K562 (cell line): ENCODE measurements at regions not wholly inside any gene's neighbourhood (a gene's known extent, or its start where the extent isn't known, plus 50 kb on each side); places are given as distances from the start of the nearest gene placed in this dataset.

Source experiments
- ATAC-seq: fragments of 200-7000 bp; cut with Tn5 transposase; 3 replicates; pipeline ENCODE4 v1.9.1; 2020; ENCODE audit warnings: moderate library complexity
- BruUV-seq: library from RNA; stranded (reverse); fragments of 400-500 nt; replicated peaks from 2 replicates; lab custom pipeline; 2021; lab: Mats Ljungman, UMichigan
- CTCF ChIA-PET: fragments of 300-600 bp; formaldehyde crosslinking; extraction: SDS; loops from one replicate; lab custom pipeline; 2021; ENCODE audit warnings: low intra/inter-chr PET ratio; lab: Yijun Ruan, JAX
- POLR2A ChIA-PET: fragments of 300-600, 350-650 bp; sonication (Branson Sonifier 250); formaldehyde crosslinking; extraction: SDS; loops from one replicate; lab custom pipeline; 2021; ENCODE audit warnings: antibody characterized with exemption, inconsistent platforms; lab: Yijun Ruan, JAX
- DNase-seq, 4 experiments: peaks; one replicate each; pipeline versions ENCODE4 v3.0.0 to v3.0.0-alpha.2; 2011 to 2018; ENCODE audit warnings: low spot score in 3 of 4, mixed read lengths in 3 of 4; ENCODE audit errors: extremely low read depth in 1 of 4
- FAIRE-seq: peaks from 2 replicates; lab custom pipeline; 2011; peaks lifted over from hg19 to GRCh38; lab: Jason Lieb, UNC
- H2AFZ ChIP-seq: 2 replicates; pipeline ENCODE4 v1.6.0; 2011; ENCODE audit warnings: low read depth, low read length, control low read depth, inconsistent platforms
- H3K27ac ChIP-seq: fragments of 200-600 bp; 3 replicates; pipeline ENCODE4 v1.8.0; 2011; ENCODE audit warnings: low read depth, mild to moderate bottlenecking, control low read depth, inconsistent platforms, low read length, moderate library complexity, mixed read lengths; ENCODE audit errors: extremely low read depth
- H3K27me3 ChIP-seq, 2 experiments: fragments of 300-600 bp in 1 of 2; 2 replicates in 1 of 2; 3 replicates in 1 of 2; pipeline versions ENCODE4 v1.6.0 to v1.8.0; 2011; ENCODE audit warnings: inconsistent platforms in 2 of 2, low read length in 2 of 2, mild to moderate bottlenecking in 1 of 2, mixed read lengths in 1 of 2, moderate library complexity in 1 of 2; ENCODE audit not compliant: control insufficient read depth in 2 of 2, insufficient read depth in 2 of 2
- H3K36me3 ChIP-seq: fragments of 300-600 bp; 3 replicates; pipeline ENCODE4 v1.8.0; 2011; ENCODE audit warnings: mild to moderate bottlenecking, low read length, inconsistent platforms; ENCODE audit not compliant: control insufficient read depth, insufficient read depth
- H3K4me1 ChIP-seq, 2 experiments: fragments of 200-600 bp in 1 of 2; replicated peaks in 1 of 2; 2 replicates in 1 of 2; 3 replicates in 1 of 2; pipeline versions ENCODE4 v1.5.1 to v1.8.0; 2011; ENCODE audit warnings: inconsistent platforms in 2 of 2, low read length in 2 of 2, mild to moderate bottlenecking in 1 of 2, mixed read lengths in 1 of 2, moderate library complexity in 1 of 2; ENCODE audit not compliant: control insufficient read depth in 2 of 2, insufficient read depth in 2 of 2
- H3K4me2 ChIP-seq: 2 replicates; pipeline ENCODE4 v1.6.1; 2011; ENCODE audit warnings: low read length, control low read depth, inconsistent platforms, mixed read lengths; ENCODE audit not compliant: insufficient read depth
- H3K4me3 ChIP-seq: fragments of 200-600 bp; sonication (generic), shearing (Covaris generic); 2 replicates; pipeline ENCODE4 v1.5.1; 2016; ENCODE audit warnings: control low read depth, inconsistent platforms
- H3K79me2 ChIP-seq: fragments of 200-600 bp; 3 replicates; pipeline ENCODE4 v1.8.0; 2011; ENCODE audit warnings: low read length, inconsistent platforms; ENCODE audit not compliant: control insufficient read depth, insufficient read depth
- H3K9ac ChIP-seq, 2 experiments: 2 replicates each; pipeline versions ENCODE4 v1.6.0 to v1.6.1; 2011; ENCODE audit warnings: low read depth in 2 of 2, low read length in 2 of 2, control low read depth in 1 of 2, inconsistent platforms in 1 of 2, mild to moderate bottlenecking in 1 of 2, mixed read lengths in 1 of 2; ENCODE audit not compliant: insufficient read depth in 1 of 2
- H3K9me1 ChIP-seq: one replicate; pipeline ENCODE4 v1.6.0; 2011; ENCODE audit warnings: inconsistent platforms, mild to moderate bottlenecking, low read length, moderate library complexity; ENCODE audit not compliant: control insufficient read depth, insufficient read depth
- H3K9me3 ChIP-seq: replicated peaks from 2 replicates; pipeline ENCODE4 v1.5.1; 2011; ENCODE audit warnings: low read depth, low read length, inconsistent platforms; ENCODE audit not compliant: control insufficient read depth, insufficient read depth
- H4K20me1 ChIP-seq: replicated peaks from 2 replicates; pipeline ENCODE4 v1.6.1; 2011; ENCODE audit warnings: low read length, inconsistent platforms, mixed read lengths; ENCODE audit not compliant: control insufficient read depth, insufficient read depth
- DDX20 ChIP-seq: fragments of 450-650 bp; IDR thresholded peaks from 2 replicates; pipeline ENCODE4 v1.6.1; 2016; ENCODE audit warnings: missing genetic modification characterization, low read depth, mild to moderate bottlenecking, missing compliant biosample characterization, moderate library complexity
- FOXO4 ChIP-seq: fragments of 450-650 bp; formaldehyde crosslinking; IDR thresholded peaks from 2 replicates; pipeline ENCODE4 v1.4.0; 2020; ENCODE audit warnings: mild to moderate bottlenecking, moderate library complexity
- HDAC2 ChIP-seq: fragments of 450-650 bp; IDR thresholded peaks from 2 replicates; pipeline ENCODE4 v1.6.1; 2016; ENCODE audit warnings: mild to moderate bottlenecking
- HLTF ChIP-seq: fragments of 450-650 bp; IDR thresholded peaks from 2 replicates; pipeline ENCODE4 v1.6.1; 2016
- ILK ChIP-seq: fragments of 450-650 bp; IDR thresholded peaks from 2 replicates; pipeline ENCODE4 v1.6.1; 2016; ENCODE audit warnings: missing genetic modification characterization, low read depth, mild to moderate bottlenecking, missing compliant biosample characterization, moderate library complexity, borderline replicate concordance
- KDM1A ChIP-seq, 2 experiments: fragments of 450-650 bp; IDR thresholded peaks; 2 replicates each; pipeline ENCODE4 v1.6.1; 2016; ENCODE audit warnings: mild to moderate bottlenecking in 2 of 2
- NCOA4 ChIP-seq: fragments of 450-650 bp; IDR thresholded peaks from 2 replicates; pipeline ENCODE4 v1.6.1; 2018; ENCODE audit warnings: mild to moderate bottlenecking; ENCODE audit not compliant: partially characterized antibody
- NCOR1 ChIP-seq: fragments of 450-650 bp; IDR thresholded peaks from 2 replicates; pipeline ENCODE4 v1.6.1; 2016; ENCODE audit warnings: mild to moderate bottlenecking, moderate library complexity
- PHF8 ChIP-seq: fragments of 200-600 bp; sonication (generic); IDR thresholded peaks from 2 replicates; pipeline ENCODE4 v1.6.1; 2012; ENCODE audit warnings: mixed run types, mild to moderate bottlenecking, inconsistent platforms, low read length, moderate library complexity, borderline replicate concordance
- TAL1 ChIP-seq: fragments of 450-650 bp; IDR thresholded peaks from 2 replicates; pipeline ENCODE4 v1.6.1; 2016; ENCODE audit warnings: mild to moderate bottlenecking
- TEAD4 ChIP-seq, 2 experiments: sonication (generic) in 1 of 2; formaldehyde crosslinking in 1 of 2; IDR thresholded peaks; 2 replicates each; pipeline versions ENCODE4 v1.6.1 to v1.8.0; 2012 to 2022; ENCODE audit warnings: borderline replicate concordance in 1 of 2, inconsistent platforms in 1 of 2, low read length in 1 of 2, mild to moderate bottlenecking in 1 of 2, missing genetic modification reagents in 1 of 2
- WGBS: fragments of 100-300 bp; shearing (Covaris generic); methylation state at CpG from one replicate; pipeline ENCODE4 v1.1.6; 2016; ENCODE audit warnings: low coverage, mixed read lengths; ENCODE audit not compliant: insufficient coverage; ENCODE audit errors: missing lambda C conversion rate; 5-methylcytosine and 5-hydroxymethylcytosine counted together
- in situ Hi-C: fragments of 300-500 bp; cut with MboI; formaldehyde crosslinking; loops from 4 replicates; pipeline ENCODE4 v1.15.0; 2018; ENCODE audit warnings: inconsistent platforms, mixed read lengths
- intact Hi-C: fragments of 100-400 bp; cut with micrococcal nuclease; formaldehyde crosslinking; loops from 2 replicates; pipeline ENCODE4 v1.14.2; 2022
- TF ChIP-seq, protein P1 (sequence below), 2 experiments: fragments of 200-800 bp in 1 of 2; sonication (Bioruptor generic) in 1 of 2; sonication (generic) in 1 of 2; formaldehyde crosslinking in 1 of 2; IDR thresholded peaks in 1 of 2; conservative IDR thresholded peaks in 1 of 2; 2 replicates each; pipeline versions ENCODE4 v1.5.0 to v1.6.1; 2016 to 2020; ENCODE audit warnings: missing compliant biosample characterization in 1 of 2, missing genetic modification characterization in 1 of 2, missing genetic modification reagents in 1 of 2
- TF ChIP-seq, protein P2 (sequence below), 2 experiments: IDR thresholded peaks in 1 of 2; conservative IDR thresholded peaks in 1 of 2; 2 replicates each; pipeline ENCODE4 v1.6.1; 2016; ENCODE audit warnings: low read depth in 2 of 2, mild to moderate bottlenecking in 1 of 2, missing compliant biosample characterization in 1 of 2, missing genetic modification characterization in 1 of 2, moderate library complexity in 1 of 2

GRCh38 chr6:14047151-14047740 lies 70.3 kb upstream of the CD83 start:
- FAIRE-seq: no peak
- Histone ChIP-seq H3K4me3 (no peak overlapping the region), H3K36me3 (no peaks in the 10 kb centered on the region), H3K27me3 (no peaks in the 10 kb centered on the region), H3K4me1 (no peaks in the 10 kb centered on the region; a peak in 1 of 5 replicates), H3K9me3 (no peaks in the 10 kb centered on the region), H3K9ac (no peak overlapping the region), H2AFZ (no peak overlapping the region), H3K9me1 (no peaks in the 10 kb centered on the region), H3K27ac (no peak overlapping the region), H3K4me2 (no peak overlapping the region), H3K79me2 (no peaks in the 10 kb centered on the region), H4K20me1 (no peaks in the 10 kb centered on the region)
- ChIA-PET POLR2A (interaction anchor here (0.8 to 2.2 kb wide), 5 partner anchors 8 to 139 kb away, joined by 3 to 11 read pairs (median 4); partner anchors contain the start of gene RNF182), CTCF (interaction anchor here (2.3 to 2.5 kb wide), 2 partner anchors 20 to 138 kb away, joined by 8 to 20 read pairs; no protein-coding TSS in a partner anchor)
- intact Hi-C loops: no loop called here
- DNase-seq: no peak
- BruUV-seq: no TSS peak
- WGBS: 42% methylated on average over 5 of the region's 5 CpGs
- in situ Hi-C loops: no loop called here
- no peak for ATAC-seq
- TF ChIP-seq ILK (tag) (no peak), KDM1A (IDR thresholded peaks at IDR 0.05) (peak; percentile 27 to 48; a peak in 1 of 4 replicates), PHF8 (no peak), HDAC2 (no peak), HLTF (no peak), DDX20 (tag) (no peak), NCOA4 (no peak), FOXO4 (CRISPR knock-in tag) (no peak), NCOR1 (peak; percentile 28; the same call in 1 of the 2 replicates), TAL1 (peak; percentile 68), TEAD4 (IDR thresholded peaks at IDR 0.05; ENCODE audit: low read length) (peak; percentile 61; the same call in 1 of the 2 replicates), TEAD4 (CRISPR knock-in tag; IDR thresholded peaks at IDR 0.05; ENCODE audit: borderline replicate concordance) (no peak)
- TF ChIP-seq, protein P1, sequence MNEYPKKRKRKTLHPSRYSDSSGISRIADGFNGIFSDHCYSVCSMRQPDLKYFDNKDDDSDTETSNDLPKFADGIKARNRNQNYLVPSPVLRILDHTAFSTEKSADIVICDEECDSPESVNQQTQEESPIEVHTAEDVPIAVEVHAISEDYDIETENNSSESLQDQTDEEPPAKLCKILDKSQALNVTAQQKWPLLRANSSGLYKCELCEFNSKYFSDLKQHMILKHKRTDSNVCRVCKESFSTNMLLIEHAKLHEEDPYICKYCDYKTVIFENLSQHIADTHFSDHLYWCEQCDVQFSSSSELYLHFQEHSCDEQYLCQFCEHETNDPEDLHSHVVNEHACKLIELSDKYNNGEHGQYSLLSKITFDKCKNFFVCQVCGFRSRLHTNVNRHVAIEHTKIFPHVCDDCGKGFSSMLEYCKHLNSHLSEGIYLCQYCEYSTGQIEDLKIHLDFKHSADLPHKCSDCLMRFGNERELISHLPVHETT (CRISPR knock-in tag; conservative IDR thresholded peaks at IDR 0.05 in 1 of 2, IDR thresholded peaks at IDR 0.05 in 1 of 2): no peak
- TF ChIP-seq, protein P2, sequence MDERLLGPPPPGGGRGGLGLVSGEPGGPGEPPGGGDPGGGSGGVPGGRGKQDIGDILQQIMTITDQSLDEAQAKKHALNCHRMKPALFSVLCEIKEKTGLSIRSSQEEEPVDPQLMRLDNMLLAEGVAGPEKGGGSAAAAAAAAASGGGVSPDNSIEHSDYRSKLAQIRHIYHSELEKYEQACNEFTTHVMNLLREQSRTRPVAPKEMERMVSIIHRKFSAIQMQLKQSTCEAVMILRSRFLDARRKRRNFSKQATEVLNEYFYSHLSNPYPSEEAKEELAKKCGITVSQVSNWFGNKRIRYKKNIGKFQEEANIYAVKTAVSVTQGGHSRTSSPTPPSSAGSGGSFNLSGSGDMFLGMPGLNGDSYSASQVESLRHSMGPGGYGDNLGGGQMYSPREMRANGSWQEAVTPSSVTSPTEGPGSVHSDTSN (CRISPR knock-in tag; IDR thresholded peaks at IDR 0.05; ENCODE audit: low read depth): no peak
- TF ChIP-seq, protein P2 (tag; conservative IDR thresholded peaks at IDR 0.05; ENCODE audit: low read depth): peak; percentile 58; the same call in 1 of the 2 replicates
